ENCODE measurements at regions not wholly inside any gene's neighbourhood (a gene's known extent, or its start where the extent isn't known, plus 50 kb on each side); places are given as distances from the start of the nearest gene placed in this dataset.

GRCh38 chr11:27203077-27203647 is 159.9 kb downstream of the CCDC34 start:
- H3K9me1 ChIP-seq (ENCODE audit: insufficient read depth, low read length), result no peaks in the 10 kb centered on the region
- no peak overlapping the region for H3K18ac ChIP-seq (ENCODE audit: low read depth, low read length)
- H3K23ac ChIP-seq (ENCODE audit: low read depth, low read length), result no peak overlapping the region
- ChIA-PET CTCF (interaction anchor here (1.3 kb wide), 2 partner anchors 93 to 282 kb away, joined by 3 to 4 read pairs; no protein-coding TSS in a partner anchor), POLR2A (ENCODE audit: unreplicated experiment) (no interaction called here)
- H3K36me3 ChIP-seq (ENCODE audit: control insufficient read depth, insufficient read depth, low read length), result no peaks in the 10 kb centered on the region
- H4K8ac ChIP-seq (ENCODE audit: low read depth in 2 of 2, low read length in 2 of 2), result no peak overlapping the region
- H4K5ac ChIP-seq (ENCODE audit: low read depth, low read length), result no peak overlapping the region
- DNase-seq (no peak), ATAC-seq (ENCODE audit: low read depth) (no peak)
- H3K4ac ChIP-seq (ENCODE audit: low read depth, low read length), result no peak overlapping the region
- intact Hi-C loops (cut with micrococcal nuclease), result no loop called here
- no TSS peak for BruUV-seq (replicated peaks)
- no peak overlapping the region for H2BK5ac ChIP-seq (ENCODE audit: low read depth, low read length, poor library complexity, severe bottlenecking)
- H2BK20ac ChIP-seq (ENCODE audit: low read depth, low read length), result no peak overlapping the region
- H3K79me1 ChIP-seq (ENCODE audit: low read depth in 1 of 2, low read length in 2 of 2), result no peaks in the 10 kb centered on the region
- H2AK5ac ChIP-seq (ENCODE audit: low read depth, low read length), result no peak overlapping the region
- no peak overlapping the region for H3K4me2 ChIP-seq (ENCODE audit: low read depth, low read length)
- in situ Hi-C loops (cut with MboI; ENCODE audit: low sequenced_read_pairs), result no loop called here
- no peak overlapping the region for H3K9ac ChIP-seq (ENCODE audit: low read depth, low read length)
- no peak overlapping the region for H4K91ac ChIP-seq (ENCODE audit: insufficient read depth, low read depth, low read length)
- no peak overlapping the region for H3K14ac ChIP-seq (replicated peaks; ENCODE audit: low read depth, low read length)
- H2BK15ac ChIP-seq (ENCODE audit: low read depth, low read length), result no peak overlapping the region
- no peaks in the 10 kb centered on the region for H4K20me1 ChIP-seq (ENCODE audit: insufficient read depth, low read length)
- no peak overlapping the region for H3K4me3 ChIP-seq (ENCODE audit: insufficient read depth, low read depth, low read length)
- no peak overlapping the region for H2AFZ ChIP-seq (replicated peaks; ENCODE audit: low read length, poor library complexity)
- H3K9me3 ChIP-seq (ENCODE audit: control insufficient read depth, insufficient read depth, low read length), result no peaks in the 10 kb centered on the region
- WGBS, 2 experiments (ENCODE audit: extremely low coverage in 2 of 2, insufficient read length in 1 of 2), result no CpG with 5 or more reads among the region's 5 CpGs
- H2BK120ac ChIP-seq (ENCODE audit: low read depth, low read length), result no peak overlapping the region
- dilution Hi-C loops (cut with HindIII; ENCODE audit: low sequenced_read_pairs, unreplicated experiment), result no loop called here
- TF ChIP-seq RCOR1 (IDR thresholded peaks at IDR 0.05; ENCODE audit: insufficient replicate concordance, low read length), result no peak
- no peak for TF ChIP-seq MXI1 (IDR thresholded peaks at IDR 0.05; ENCODE audit: borderline replicate concordance, low read depth, low read length)
- no peak for TF ChIP-seq RAD21 (IDR thresholded peaks at IDR 0.05; ENCODE audit: low read length)
- no peak for TF ChIP-seq CEBPB (IDR thresholded peaks at IDR 0.05; ENCODE audit: low read depth, low read length)
- TF ChIP-seq NFE2L2 (IDR thresholded peaks at IDR 0.05; ENCODE audit: low read depth, low read length), result no peak
- no peak for TF ChIP-seq MAZ (IDR thresholded peaks at IDR 0.05; ENCODE audit: borderline replicate concordance, low read depth, low read length)
- no peak for TF ChIP-seq MAFK (IDR thresholded peaks at IDR 0.05; ENCODE audit: low read depth, low read length)
- TF ChIP-seq RFX5 (IDR thresholded peaks at IDR 0.05; ENCODE audit: low read depth, low read length), result no peak
- TF ChIP-seq SMC3 (IDR thresholded peaks at IDR 0.05; ENCODE audit: low read depth, low read length), result no peak
- no peak for TF ChIP-seq POLR2A (IDR thresholded peaks at IDR 0.05; ENCODE audit: low read depth, low read length)
- no peak for TF ChIP-seq CHD1 (IDR thresholded peaks at IDR 0.05; ENCODE audit: low read depth, low read length)
- no peak for TF ChIP-seq BHLHE40 (IDR thresholded peaks at IDR 0.05; ENCODE audit: low read depth, low read length)
- no peak for TF ChIP-seq FOS (IDR thresholded peaks at IDR 0.05; ENCODE audit: low read depth, low read length)
- TF ChIP-seq CTCF (conservative IDR thresholded peaks at IDR 0.05; ENCODE audit: low read depth, low read length), result no peak
- TF ChIP-seq USF2 (IDR thresholded peaks at IDR 0.05; ENCODE audit: low read depth, low read length), result no peak
- TF ChIP-seq ELK1 (IDR thresholded peaks at IDR 0.05; ENCODE audit: borderline replicate concordance, low read depth, low read length), result no peak
- H3K4me1 ChIP-seq (ENCODE audit: control insufficient read depth, insufficient read depth, low read length), result peaks cover 2% of the 10 kb centered on the region; the same call in 1 of the 2 replicates
- no peaks in the 10 kb centered on the region; the same call in 1 of the 2 replicates for H3K27me3 ChIP-seq (ENCODE audit: control insufficient read depth, insufficient read depth, low read length)
- H3K27ac ChIP-seq (ENCODE audit: insufficient read depth, low read length), result no peak overlapping the region
- no peak overlapping the region for H2AK9ac ChIP-seq (replicated peaks; ENCODE audit: low read depth, low read length, poor library complexity)
- no peak overlapping the region for H3K56ac ChIP-seq (ENCODE audit: extremely low read depth, insufficient read depth, low read length)
